ENCODE measurements at regions not wholly inside any gene's neighbourhood (a gene's known extent, or its start where the extent isn't known, plus 50 kb on each side); places are given as distances from the start of the nearest gene placed in this dataset.
"Not testable (repeated sequence)": the region's sequence is repeated elsewhere in the genome, so short reads cannot be mapped to it uniquely, and the experiment has no call there.

GRCh38 chr6:84587202-84587940 lies 177.0 kb downstream of the TBX18 start:
- not testable (repeated sequence) for TF ChIP-seq EZH2 (IDR thresholded peaks at IDR 0.05; ENCODE audit: borderline replicate concordance, low read length); CTCF (IDR thresholded peaks at IDR 0.05; ENCODE audit: low read length)
